Gastroesophageal sphincter (tissue), 4 donors: ENCODE measurements at regions not wholly inside any gene's neighbourhood (a gene's known extent, or its start where the extent isn't known, plus 50 kb on each side); places are given as distances from the start of the nearest gene placed in this dataset.

ENCODE experiments used
- ATAC-seq: fragments of 150-250 bp; one replicate; pipeline ENCODE4 v1.9.1; 2016; ENCODE audit warnings: mild to moderate bottlenecking, moderate library complexity
- H3K27ac ChIP-seq, 4 donors: fragments of 200-600 bp; sonication (generic) in 3 of 4; 1 replicate in 3 of 4; 2 replicates in 1 of 4; pipeline ENCODE4 v1.5.1; 2016 to 2019
- H3K27me3 ChIP-seq: fragments of 200-600 bp; sonication (generic); one replicate; pipeline ENCODE4 v1.5.1; 2019
- H3K36me3 ChIP-seq, 2 donors: fragments of 200-600 bp; sonication (generic); one replicate each; pipeline ENCODE4 v1.5.1; 2019; ENCODE audit warnings: control low read depth in 1 of 2
- H3K4me1 ChIP-seq, 3 donors: fragments of 200-600 bp; sonication (generic); 1 replicate in 2 of 3; 2 replicates in 1 of 3; pipeline ENCODE4 v1.5.1; 2016 to 2019; ENCODE audit warnings: control low read depth in 2 of 3
- H3K4me3 ChIP-seq, 2 donors: fragments of 200-600 bp; sonication (generic); one replicate each; pipeline ENCODE4 v1.5.1; 2019; ENCODE audit warnings: mild to moderate bottlenecking in 1 of 2, moderate library complexity in 1 of 2
- H3K9me3 ChIP-seq, 3 donors: fragments of 200-600 bp; sonication (generic); one replicate each; pipeline ENCODE4 v1.5.1; 2017 to 2019; ENCODE audit warnings: control low read depth in 2 of 3
- EP300 ChIP-seq: sonication (generic); formaldehyde crosslinking; IDR thresholded peaks from one replicate; pipeline ENCODE4 v1.6.1; 2017; ENCODE audit warnings: antibody characterized with exemption, mild to moderate bottlenecking
- POLR2A ChIP-seq, 2 donors: fragments of 450-650 bp; IDR thresholded peaks; one replicate each; pipeline ENCODE4 v1.6.1; 2017; ENCODE audit warnings: antibody characterized with exemption in 2 of 2, mild to moderate bottlenecking in 2 of 2, moderate library complexity in 1 of 2
- POLR2AphosphoS5 ChIP-seq: sonication (generic); formaldehyde crosslinking; IDR thresholded peaks from one replicate; pipeline ENCODE4 v1.6.1; 2017; ENCODE audit warnings: antibody characterized with exemption
- WGBS, 2 donors: methylation state at CpG; one replicate each; pipeline ENCODE4 v1.1.5; 2018; ENCODE audit warnings: low coverage in 1 of 2; 5-methylcytosine and 5-hydroxymethylcytosine counted together
- TF ChIP-seq, protein P1 (sequence below), 4 experiments: fragments of 200-600 bp in 2 of 4; fragments of 450-650 bp in 2 of 4; sonication (generic) in 1 of 4; IDR thresholded peaks; one replicate each; pipeline ENCODE4 v1.5.1; 2017 to 2019; ENCODE audit warnings: antibody characterized with exemption in 4 of 4, mild to moderate bottlenecking in 2 of 4, moderate library complexity in 2 of 4

DNA sequence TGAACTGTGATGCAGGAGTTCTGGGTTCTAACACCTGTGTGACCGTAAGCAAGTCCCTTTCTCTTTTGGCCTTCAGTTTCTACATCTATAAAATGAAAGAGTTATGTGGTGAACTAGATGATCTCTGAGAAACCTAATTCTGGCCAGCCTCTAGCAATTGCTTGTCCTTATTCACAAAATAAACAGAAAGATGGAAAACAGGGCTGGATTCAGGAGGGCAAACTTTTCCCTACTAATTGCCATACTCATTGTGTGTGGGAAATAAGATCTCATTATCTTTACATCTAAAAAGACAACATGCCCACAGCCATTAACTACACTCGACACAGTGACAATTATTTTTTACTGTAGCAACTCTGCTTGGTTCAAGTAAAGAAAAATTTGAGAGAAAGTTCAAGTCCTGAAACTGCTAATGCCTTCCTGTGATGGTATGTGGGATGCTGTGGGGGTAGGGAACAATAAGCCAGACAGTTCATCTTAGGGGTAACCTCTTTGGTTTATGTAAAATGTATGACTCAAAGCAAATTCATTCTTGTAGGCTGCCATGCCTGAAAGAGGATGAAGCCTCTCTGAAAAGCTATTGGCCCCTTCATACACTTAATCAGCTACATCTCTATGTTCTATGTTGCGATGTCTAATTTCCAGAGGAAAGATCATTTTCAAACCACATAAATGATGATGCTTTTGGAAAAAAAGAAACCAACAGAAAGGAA, 177.6 kb upstream of the BCL6 start:
- TF ChIP-seq EP300 (no peak), POLR2AphosphoS5 (no peak), POLR2A (IDR thresholded peaks at IDR 0.05) (no peak)
- TF ChIP-seq, protein P1, sequence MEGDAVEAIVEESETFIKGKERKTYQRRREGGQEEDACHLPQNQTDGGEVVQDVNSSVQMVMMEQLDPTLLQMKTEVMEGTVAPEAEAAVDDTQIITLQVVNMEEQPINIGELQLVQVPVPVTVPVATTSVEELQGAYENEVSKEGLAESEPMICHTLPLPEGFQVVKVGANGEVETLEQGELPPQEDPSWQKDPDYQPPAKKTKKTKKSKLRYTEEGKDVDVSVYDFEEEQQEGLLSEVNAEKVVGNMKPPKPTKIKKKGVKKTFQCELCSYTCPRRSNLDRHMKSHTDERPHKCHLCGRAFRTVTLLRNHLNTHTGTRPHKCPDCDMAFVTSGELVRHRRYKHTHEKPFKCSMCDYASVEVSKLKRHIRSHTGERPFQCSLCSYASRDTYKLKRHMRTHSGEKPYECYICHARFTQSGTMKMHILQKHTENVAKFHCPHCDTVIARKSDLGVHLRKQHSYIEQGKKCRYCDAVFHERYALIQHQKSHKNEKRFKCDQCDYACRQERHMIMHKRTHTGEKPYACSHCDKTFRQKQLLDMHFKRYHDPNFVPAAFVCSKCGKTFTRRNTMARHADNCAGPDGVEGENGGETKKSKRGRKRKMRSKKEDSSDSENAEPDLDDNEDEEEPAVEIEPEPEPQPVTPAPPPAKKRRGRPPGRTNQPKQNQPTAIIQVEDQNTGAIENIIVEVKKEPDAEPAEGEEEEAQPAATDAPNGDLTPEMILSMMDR (IDR thresholded peaks at IDR 0.05) = no peak
- Histone ChIP-seq H3K4me3 (no peak overlapping the region), H3K27me3 (no peaks in the 10 kb centered on the region), H3K9me3 (peaks cover 0 to 10% (median 0%) of the 10 kb centered on the region in 3 donors), H3K4me1 (peaks cover 0 to 15% (median 0%) of the 10 kb centered on the region in 3 donors), H3K27ac (no peak overlapping the region), H3K36me3 (no peaks in the 10 kb centered on the region)
- 92 to 100% methylated on average over 2 to 3 of the region's 3 CpGs for WGBS, 2 donors
- no peak for ATAC-seq

DNA sequence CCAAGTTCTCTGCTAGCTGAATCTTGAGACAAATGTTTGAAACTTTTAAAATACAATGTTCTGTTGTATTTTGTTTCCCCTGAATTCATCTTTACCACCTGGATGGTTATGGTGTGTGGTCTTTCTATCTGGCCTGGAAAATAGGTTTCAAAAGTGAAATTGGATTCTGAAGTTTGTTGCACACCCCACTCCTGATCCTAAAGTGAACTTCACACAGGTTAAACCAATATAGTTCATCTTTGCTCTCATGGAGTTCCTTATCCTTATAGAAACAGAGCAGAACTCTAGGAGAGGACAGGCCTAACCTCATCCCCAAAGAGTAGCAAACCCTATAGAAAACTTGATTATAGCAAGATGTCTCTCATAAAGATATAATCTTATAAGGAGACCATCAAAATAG, 179.4 kb upstream of the BCL6 start:
- no peak for ATAC-seq
- no peak overlapping the region for H3K27ac ChIP-seq
- H3K9me3 ChIP-seq = peaks cover 0 to 10% (median 0%) of the 10 kb centered on the region in 3 donors
- H3K4me1 ChIP-seq = peaks cover 0 to 23% (median 0%) of the 10 kb centered on the region in 3 donors
- no peaks in the 10 kb centered on the region for H3K36me3 ChIP-seq
- no peak overlapping the region for H3K4me3 ChIP-seq
- TF ChIP-seq POLR2A (IDR thresholded peaks at IDR 0.05) (no peak), EP300 (no peak), POLR2AphosphoS5 (no peak)
- TF ChIP-seq, protein P1 (IDR thresholded peaks at IDR 0.05) = no peak
- H3K27me3 ChIP-seq = no peaks in the 10 kb centered on the region

DNA sequence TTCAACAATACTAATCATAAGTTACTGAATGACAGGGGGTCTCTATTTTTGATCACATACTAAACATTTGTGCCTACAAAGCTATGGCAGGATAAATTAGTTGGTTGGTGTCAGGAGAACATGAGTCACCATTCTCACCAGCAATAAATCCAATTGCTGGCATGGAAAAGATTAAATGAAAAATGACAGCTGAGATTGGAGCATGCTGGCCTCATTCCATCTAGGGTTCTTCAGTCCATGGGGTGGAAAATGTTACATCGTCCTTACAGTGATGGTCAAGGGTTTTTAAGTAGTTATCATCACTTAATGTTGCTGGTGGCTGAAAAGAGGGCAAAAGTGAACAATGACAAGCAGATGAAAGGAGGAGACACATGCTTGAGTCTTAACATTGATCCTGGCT, 180.1 kb upstream of the BCL6 start:
- Histone ChIP-seq H3K36me3 (no peaks in the 10 kb centered on the region), H3K9me3 (peaks cover 0 to 10% (median 0%) of the 10 kb centered on the region in 3 donors), H3K27me3 (no peaks in the 10 kb centered on the region), H3K4me1 (peaks cover 0 to 27% (median 0%) of the 10 kb centered on the region in 3 donors), H3K4me3 (no peak overlapping the region), H3K27ac (no peak overlapping the region)
- WGBS, 2 donors = 0 to 50% methylated on average over 1 of the region's 1 CpG
- TF ChIP-seq, protein P1 (IDR thresholded peaks at IDR 0.05) = no peak
- TF ChIP-seq EP300 (no peak), POLR2A (IDR thresholded peaks at IDR 0.05) (no peak), POLR2AphosphoS5 (no peak)
- no peak for ATAC-seq

DNA sequence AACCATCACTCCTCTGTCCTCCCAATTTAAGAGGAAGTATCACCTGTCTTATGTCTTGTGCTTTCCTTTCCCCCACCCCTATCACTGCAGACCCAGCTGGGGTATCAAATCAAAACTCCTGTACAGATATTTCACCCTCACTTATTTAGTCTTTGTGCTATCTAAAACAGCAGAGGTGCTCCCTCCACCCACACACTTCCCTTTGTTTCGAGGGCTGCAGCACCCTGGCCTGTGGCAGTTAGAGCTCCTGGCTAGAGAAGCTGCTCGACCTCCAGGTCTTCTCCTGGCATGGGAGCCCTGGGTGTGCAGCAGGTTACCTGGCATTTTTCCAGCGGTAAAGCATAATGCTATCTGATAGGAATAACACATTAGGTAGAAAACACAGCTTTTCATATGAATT, 181.4 kb upstream of the BCL6 start:
- no peak for ATAC-seq
- Histone ChIP-seq H3K27ac (no peak overlapping the region), H3K9me3 (peaks cover 0 to 10% (median 0%) of the 10 kb centered on the region in 3 donors), H3K27me3 (no peaks in the 10 kb centered on the region), H3K4me1 (peaks cover 0 to 18% (median 0%) of the 10 kb centered on the region in 3 donors), H3K36me3 (no peaks in the 10 kb centered on the region), H3K4me3 (no peak overlapping the region)
- TF ChIP-seq POLR2AphosphoS5 (no peak), POLR2A (IDR thresholded peaks at IDR 0.05) (no peak), EP300 (no peak)
- TF ChIP-seq, protein P1 (IDR thresholded peaks at IDR 0.05) = no peak
- WGBS, 2 donors = 100% methylated on average over 2 to 3 of the region's 3 CpGs

DNA sequence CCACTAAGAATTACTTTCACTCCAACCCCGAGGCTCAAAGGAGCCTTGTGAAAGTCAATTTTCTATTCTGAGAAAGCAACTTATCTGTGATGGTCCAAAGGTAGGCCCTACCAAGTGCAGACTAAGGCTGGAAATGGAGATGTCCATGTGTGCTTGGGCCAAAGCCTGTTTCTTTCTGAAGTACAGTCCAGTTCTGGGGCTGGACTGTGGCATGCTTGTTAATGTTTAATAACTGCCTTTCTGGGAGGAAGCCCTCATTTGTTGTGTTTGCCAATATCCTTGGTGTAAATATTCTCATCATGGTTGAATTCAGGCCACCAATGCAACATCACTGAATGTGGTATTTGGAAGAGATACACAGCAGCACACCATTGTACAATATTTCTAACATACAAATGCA, 182.3 kb upstream of the BCL6 start:
- ATAC-seq = no peak
- TF ChIP-seq POLR2AphosphoS5 (no peak), POLR2A (IDR thresholded peaks at IDR 0.05) (no peak), EP300 (no peak)
- TF ChIP-seq, protein P1 (IDR thresholded peaks at IDR 0.05) = no peak
- Histone ChIP-seq H3K4me1 (peaks cover 0 to 14% (median 0%) of the 10 kb centered on the region in 3 donors), H3K27ac (no peak overlapping the region), H3K27me3 (no peaks in the 10 kb centered on the region), H3K36me3 (no peaks in the 10 kb centered on the region), H3K9me3 (peaks cover 0 to 10% (median 0%) of the 10 kb centered on the region in 3 donors), H3K4me3 (no peak overlapping the region)
- WGBS, 2 donors = 92 to 100% methylated on average over 1 of the region's 1 CpG
